NCI-H774 (cell line): ENCODE measurements at regions not wholly inside any gene's neighbourhood (a gene's known extent, or its start where the extent isn't known, plus 50 kb on each side); places are given as distances from the start of the nearest gene placed in this dataset.

Source experiments
- DNase-seq: peaks from one replicate; lab custom pipeline; 2025; lab: John Stamatoyannopoulos, UW

- DNase-seq, result no peak
Measured at GRCh38 chr7:371119-371778, 81.3 kb downstream of the FOXL3 start.

GRCh38 chr7:371779-372545 lies 82.0 kb downstream of the FOXL3 start:
- no peak for DNase-seq

DNA sequence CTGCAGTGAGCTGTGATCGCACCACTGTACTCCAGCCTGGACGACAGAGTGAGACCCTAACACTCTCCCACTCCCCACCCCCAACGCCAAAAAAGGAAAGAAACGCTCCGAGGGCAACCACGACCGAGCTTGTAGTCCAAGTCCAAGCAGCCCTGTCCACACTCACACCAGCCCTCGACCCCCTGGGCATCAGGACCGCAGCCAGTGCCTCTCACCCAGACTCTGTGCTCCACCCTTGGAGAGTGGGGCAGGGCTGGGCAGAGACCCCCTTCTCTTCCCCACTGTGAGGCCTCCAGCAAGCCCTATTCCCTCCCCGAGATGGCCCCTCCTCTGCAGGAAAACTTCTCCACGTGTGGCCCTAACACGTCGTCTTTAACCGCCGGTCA lies 82.6 kb downstream of the FOXL3 start:
- no peak for DNase-seq

DNA sequence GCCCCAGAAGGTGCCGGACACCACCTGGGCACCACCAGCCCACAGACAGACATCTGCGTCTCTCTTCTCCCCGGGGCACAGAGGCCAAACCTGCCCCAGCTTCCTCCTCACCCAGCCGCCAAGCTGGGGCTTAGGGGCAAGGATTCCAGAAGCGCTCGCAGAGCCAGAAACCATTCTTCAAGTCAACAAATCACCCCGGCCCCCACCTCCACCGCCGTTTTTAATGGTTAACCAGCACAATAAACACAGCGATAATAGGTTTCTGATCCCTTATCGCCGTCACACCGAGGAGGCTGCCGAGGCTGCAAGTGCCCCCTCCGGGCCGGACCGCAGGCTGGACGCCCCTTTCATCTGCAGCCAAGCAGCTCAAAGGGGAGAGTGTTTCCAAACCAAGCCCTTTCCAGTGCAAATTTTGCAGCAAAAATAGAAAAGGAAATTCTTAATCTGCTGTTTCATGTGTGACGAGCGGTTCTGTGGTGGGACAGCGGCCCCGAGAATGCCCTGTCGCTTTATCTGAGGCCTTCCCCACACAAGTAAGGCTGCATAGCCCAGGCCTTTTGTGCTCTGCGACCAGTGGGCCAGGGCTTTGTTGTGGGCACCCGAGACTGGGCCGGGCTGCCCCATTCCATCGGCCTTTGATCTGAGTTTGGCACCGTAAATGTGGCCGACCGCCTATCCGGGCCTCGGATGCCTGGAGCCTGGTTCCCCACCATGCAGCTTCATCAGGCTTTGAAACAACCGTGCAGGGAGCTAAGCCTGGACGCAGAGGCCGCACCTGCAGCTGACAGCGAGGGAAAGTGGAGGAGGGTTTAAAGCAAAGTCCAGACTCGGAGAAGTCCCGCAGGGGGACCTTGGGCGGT lies 83.2 kb downstream of the FOXL3 start:
- no peak for DNase-seq

DNA sequence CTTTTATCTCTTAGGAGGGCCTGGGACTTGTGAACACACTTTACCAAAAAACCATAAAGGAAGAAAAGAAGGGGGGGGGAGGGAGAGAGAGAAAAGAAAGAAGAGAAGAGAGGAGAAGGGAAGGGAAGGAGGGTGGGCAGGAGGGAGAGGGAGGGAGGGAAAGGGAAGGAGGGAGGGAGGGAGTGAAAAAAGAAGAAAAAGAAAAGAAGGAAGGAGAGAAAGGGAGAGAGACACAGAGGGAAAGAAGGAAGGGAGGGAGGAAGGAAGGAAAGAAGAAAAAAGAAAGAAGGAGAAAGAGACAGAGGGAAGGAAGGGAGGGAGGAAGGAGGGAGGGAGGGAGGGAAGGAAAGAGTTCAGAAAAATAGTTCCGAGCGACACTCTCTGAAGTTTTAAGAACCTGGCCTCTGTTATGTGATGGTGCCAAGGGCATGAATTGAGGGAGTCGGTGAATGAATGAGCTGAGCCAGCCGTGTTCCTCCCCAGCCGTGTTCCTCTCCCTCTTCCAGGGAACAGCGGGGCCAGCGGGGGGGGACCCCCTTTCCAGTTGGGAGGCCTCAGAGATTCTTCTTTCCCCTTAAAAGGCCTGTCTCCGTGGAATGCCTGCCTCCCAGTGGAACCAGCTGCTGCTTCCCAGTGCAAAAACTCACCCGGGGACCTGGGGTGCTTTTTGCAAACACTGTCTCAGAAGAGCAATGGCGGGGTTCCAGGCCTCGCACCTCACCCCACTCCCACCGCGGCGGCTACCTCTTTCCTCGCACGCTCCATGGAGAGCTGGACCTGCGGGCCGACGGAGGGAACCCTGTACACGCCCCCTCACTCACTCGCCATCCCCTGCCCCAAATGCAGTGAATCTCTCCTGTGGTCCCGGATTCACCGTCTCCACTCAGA lies 84.1 kb downstream of the FOXL3 start:
- no peak for DNase-seq

- no peak for DNase-seq
Measured at GRCh38 chr7:374706-375311, 84.8 kb downstream of the FOXL3 start.

GRCh38 chr7:375321-375831 lies 85.4 kb downstream of the FOXL3 start:
- DNase-seq, result no peak

- no peak for DNase-seq
Measured at GRCh38 chr7:375901-376305, 85.9 kb downstream of the FOXL3 start.

DNA sequence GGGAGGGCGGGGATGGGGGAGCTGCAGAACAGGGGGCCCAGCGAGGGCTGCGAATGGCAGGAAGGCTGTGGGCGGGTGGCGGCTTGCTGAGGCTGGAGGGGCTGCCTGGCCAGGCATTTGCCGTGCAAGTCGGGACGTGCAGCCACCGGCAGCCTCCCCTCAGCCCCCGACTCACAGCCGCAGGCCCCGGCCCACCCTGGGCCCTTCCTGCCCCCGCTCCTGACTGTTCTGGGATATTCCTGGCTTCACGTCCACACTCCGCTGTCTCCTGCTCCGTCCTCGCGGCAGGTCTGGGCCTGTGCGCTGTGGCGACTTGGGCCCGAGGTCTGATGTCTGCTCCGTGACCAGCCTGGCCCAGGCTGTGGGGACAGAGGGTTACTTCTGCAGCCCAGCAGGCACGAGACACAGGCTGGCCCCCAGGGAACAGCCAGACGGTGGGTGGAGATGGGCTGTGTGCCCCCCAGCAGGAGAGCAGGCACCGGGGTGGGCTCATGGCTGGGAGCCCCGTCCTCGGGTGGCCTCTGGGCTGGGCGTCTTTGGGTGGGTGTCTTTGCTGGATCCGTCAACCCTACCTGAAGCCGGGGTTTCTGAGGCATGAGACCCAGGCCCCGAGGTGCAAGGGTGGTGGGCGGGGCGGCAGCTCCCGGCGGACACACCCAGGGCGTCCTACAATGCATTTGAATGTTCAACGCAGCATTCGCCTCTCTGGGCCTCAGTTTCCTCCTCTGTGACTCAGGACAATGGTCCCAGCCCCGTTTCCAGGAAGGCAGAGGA lies 86.5 kb downstream of the FOXL3 start:
- no peak for DNase-seq

- DNase-seq, result no peak
Measured at GRCh38 chr7:377080-378040, 87.4 kb downstream of the FOXL3 start.

DNA sequence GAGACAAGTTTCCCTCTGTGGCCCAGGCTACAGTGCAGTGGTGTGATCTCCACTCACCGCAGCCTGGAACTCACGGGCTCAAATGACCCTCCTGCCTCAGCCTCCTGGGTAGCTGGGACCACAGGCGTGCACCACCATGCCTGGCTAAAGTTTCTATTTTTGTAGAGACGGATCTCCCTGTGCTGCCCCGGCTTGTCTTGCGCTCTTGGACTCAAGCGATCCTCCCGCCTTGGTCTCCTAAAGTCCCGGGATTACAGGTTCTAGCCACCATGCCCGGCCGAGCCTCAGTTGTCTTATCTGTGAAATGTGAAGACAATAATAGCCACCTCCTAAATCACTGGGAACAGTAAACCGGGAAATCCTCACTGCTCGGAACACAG lies 88.1 kb downstream of the FOXL3 start:
- DNase-seq, result no peak

- DNase-seq, result no peak
Measured at GRCh38 chr7:378551-379455, 88.8 kb downstream of the FOXL3 start.

DNA sequence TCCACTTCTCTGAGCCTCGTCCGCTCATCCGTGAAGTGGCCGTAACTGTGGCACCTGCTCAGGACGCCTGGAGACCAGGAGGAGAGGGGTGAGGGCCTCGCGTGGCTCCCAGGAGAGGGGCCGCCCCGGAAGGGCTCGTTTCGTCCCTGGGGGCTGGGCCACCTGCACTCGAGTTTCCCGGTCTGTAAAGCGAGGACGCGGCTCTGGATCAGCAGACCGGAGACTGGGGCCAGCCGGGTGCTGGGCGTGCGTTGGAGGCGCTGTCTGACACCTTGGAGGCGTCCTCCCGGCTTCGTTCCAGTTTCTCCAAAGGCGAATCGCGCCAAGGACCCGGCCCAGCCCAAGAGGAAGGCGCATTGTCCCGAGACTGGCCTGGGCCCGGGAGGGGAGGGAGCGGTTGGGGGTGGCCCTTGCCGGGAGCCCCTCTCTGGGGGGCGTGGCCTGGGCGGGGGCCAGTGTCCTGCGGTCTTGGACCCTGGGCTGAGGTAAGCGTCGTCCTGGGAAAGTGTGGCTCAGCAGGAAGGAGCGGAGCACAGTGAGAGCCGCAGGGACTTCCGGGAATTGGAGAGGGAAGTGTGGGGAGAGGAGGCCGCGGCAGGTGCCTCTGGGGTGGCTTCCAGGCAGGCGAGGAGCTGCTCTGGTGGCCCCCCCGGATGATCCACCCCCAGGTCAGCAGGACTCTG lies 89.6 kb downstream of the FOXL3 start:
- no peak for DNase-seq

DNA sequence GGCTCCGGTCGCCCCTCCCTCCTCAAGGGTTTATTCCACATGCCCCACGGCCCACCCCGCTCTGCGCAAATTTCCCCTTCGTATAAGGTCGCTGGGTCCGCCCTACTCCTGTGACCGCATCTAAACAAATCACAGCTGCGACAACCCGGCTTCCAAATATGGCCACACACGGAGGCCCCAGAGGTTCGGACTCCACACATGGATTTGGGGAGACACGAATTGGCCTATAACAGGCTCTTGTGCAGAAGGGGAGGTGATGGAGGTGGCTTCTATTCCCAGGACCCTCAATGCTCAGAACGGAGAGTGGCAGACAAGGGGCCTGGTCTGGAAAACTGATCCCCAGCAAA lies 90.1 kb downstream of the FOXL3 start:
- no peak for DNase-seq

GRCh38 chr7:380711-381210 lies 90.8 kb downstream of the FOXL3 start:
- no peak for DNase-seq

GRCh38 chr7:381211-382042 lies 91.5 kb downstream of the FOXL3 start:
- no peak for DNase-seq

DNA sequence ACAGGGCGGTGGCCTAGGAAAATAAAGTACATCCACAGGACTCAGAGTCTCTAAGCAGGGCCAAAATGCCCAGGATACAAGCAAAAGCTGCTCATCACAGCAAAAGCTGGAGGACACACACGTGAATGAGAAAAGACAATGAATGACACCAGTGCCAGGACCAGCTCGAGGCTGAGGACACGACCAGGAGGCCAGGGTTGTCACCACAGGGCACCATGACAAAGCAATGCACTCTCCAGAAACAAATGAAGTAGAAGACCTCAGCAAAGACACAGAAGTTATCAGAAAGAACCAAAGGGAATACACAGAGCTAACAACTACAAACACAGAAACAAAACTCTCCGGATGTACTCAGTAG lies 92.1 kb downstream of the FOXL3 start:
- no peak for DNase-seq
